ENCODE measurements at regions not wholly inside any gene's neighbourhood (a gene's known extent, or its start where the extent isn't known, plus 50 kb on each side); places are given as distances from the start of the nearest gene placed in this dataset.
A peak's percentile ranks its signal among the peaks of the same experiment; 100 is the strongest.

DNA sequence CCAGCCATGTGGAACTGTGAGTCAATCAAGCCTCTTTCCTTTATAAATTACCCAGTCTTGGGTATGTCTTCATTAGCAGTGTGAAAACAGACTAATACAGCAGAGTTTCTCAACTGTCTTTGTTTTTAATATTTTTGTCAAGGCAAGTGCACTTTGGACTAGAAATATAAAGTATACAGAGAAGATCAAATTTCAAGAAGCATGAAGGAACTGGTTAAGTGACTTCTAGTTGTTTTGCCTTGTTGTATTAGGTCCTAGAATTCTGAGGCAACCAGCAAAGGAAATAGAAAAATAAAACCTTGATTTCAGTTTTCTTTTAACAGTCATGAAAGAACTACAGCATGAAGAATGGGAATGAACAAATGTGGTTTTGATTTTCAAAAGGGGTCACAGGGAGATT, 131.1 kb upstream of the PTGFR start:
- no peak for DNase-seq (ENCODE audit: low spot score)

DNA sequence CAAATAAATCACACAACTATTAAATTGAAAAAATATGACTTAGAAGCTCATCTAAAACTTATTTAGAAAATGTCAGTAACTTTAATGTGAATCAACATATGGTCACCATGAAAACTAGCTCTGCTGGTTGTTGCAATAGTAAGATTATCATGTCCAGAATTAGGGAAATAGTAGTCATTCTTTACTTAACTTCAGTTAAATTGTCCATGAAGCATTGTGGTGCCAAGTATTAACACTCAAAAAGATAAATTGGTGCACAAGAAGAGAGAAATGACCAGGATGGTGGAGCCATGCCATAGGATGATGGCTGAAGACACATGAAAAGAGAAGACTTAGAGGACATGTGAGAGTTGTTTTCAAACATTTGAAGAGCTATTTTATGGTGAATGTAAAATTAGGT, 130.2 kb upstream of the PTGFR start:
- no peak for DNase-seq (ENCODE audit: low spot score)

GRCh38 chr1:78367700-78368099, 123.1 kb upstream of the PTGFR start:
- DNase-seq (ENCODE audit: low spot score): no peak

GRCh38 chr1:78369546-78369945, 121.2 kb upstream of the PTGFR start:
- no peak for DNase-seq (ENCODE audit: low spot score)

DNA sequence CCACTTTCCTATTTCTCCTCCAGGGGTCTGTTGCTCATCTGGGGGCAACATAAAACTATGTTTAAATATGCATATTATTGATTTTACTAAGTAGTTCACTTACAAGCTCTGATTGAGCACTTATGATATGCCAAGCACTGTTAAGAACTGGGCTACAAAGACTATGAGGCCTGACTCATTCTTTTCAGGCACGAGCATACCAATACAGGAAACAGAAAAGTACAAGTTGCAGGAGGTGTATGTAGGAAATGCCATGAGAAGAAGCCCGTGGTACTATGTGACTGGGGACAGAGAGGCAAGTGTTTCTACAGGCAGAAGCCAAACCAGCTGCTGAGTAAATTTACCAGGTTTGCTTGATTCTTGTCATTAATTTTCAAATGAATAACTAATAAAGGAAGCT, 120.4 kb upstream of the PTGFR start:
- peak; percentile 16 for DNase-seq (ENCODE audit: low spot score)

DNA sequence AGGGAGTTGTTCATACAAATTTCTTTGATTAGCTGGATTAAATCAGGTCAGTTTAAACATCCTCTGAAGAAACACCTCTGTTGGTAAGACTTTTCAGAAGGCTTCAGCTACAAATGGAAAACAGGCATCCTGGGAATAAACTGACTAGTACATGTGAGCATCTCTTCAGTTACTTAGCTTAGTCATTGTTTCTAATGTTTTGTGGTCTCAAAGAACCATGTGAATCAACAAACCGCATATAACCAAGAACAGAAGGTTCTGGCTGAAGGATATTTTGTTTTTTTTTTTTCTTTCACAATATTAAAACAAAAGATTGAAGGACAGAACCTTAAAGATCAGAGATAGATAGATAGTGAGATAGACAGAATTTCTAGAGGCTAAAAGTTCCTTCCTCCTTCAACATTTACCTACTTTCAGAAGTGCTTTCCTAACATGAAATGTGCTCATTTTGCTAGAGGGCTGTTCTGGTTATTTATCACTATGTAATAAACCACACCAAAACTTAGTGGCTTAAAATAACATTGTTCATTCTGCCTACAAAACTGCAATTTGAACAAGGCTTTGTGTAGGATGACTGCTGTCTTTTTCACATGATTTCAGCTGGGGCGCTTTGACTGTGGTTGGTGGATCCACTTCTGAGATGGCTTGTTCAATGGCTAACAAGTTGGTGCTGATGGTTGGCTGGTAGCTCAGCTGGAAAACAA, 119.8 kb upstream of the PTGFR start:
- DNase-seq (ENCODE audit: low spot score): peak; percentile 75

- DNase-seq (ENCODE audit: low spot score): no peak
Observed at GRCh38 chr1:78373676-78374075, 117.1 kb upstream of the PTGFR start.

DNA sequence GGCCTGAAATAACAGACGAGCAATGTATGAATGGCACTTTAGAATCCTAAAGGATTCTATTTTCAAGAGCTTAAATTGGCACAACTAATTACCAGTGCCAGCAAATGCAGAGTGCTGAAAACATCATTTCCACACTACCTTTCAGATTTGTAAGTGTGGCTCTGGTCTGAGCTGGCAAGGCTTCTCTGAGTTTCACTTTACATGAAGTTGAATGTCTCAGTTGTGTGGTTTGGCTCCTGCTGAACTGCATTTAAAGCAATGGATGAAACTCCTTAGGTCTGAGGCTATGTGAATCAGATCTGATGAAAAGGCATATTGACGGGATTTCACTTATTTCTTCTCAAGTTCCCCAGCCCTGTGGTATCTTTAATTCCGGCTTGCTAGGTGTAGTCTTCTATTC, 114.8 kb upstream of the PTGFR start:
- DNase-seq (ENCODE audit: low spot score): no peak

GRCh38 chr1:78377356-78377928, 113.3 kb upstream of the PTGFR start:
- DNase-seq (ENCODE audit: low spot score): no peak

DNA sequence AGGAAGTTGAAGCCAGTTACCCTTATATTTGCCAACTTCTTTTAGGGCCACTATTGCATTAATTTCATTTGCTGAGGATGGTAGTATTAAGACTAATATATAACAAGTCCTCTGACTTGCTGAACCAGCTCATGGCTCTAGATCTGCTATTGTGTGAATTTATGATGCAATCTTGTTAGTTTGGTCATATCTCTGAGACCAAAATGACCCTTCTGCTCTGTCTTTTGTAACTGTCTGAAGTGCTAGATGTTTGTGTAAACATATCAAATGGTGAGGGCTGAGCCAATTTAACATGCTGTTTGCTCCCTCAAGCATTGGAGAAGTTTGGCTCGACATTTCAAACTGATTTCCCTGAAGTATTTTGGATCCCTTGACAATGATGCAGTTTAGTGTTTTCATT, 106.9 kb upstream of the PTGFR start:
- no peak for DNase-seq (ENCODE audit: low spot score)

- DNase-seq (ENCODE audit: low spot score): no peak
Observed at GRCh38 chr1:78385744-78386462, 104.9 kb upstream of the PTGFR start.

GRCh38 chr1:78387201-78387600, 103.6 kb upstream of the PTGFR start:
- no peak for DNase-seq (ENCODE audit: low spot score)

- DNase-seq (ENCODE audit: low spot score): no peak
Observed at GRCh38 chr1:78387871-78388270, 102.9 kb upstream of the PTGFR start.

- no peak for DNase-seq (ENCODE audit: low spot score)
Observed at GRCh38 chr1:78388275-78388674, 102.5 kb upstream of the PTGFR start.

GRCh38 chr1:78401148-78401547, 89.6 kb upstream of the PTGFR start:
- no peak for DNase-seq (ENCODE audit: low spot score)

- no peak for DNase-seq (ENCODE audit: low spot score)
Observed at GRCh38 chr1:78408192-78408591, 82.6 kb upstream of the PTGFR start.

GRCh38 chr1:78408810-78409209, 82.0 kb upstream of the PTGFR start:
- no peak for DNase-seq (ENCODE audit: low spot score)

DNA sequence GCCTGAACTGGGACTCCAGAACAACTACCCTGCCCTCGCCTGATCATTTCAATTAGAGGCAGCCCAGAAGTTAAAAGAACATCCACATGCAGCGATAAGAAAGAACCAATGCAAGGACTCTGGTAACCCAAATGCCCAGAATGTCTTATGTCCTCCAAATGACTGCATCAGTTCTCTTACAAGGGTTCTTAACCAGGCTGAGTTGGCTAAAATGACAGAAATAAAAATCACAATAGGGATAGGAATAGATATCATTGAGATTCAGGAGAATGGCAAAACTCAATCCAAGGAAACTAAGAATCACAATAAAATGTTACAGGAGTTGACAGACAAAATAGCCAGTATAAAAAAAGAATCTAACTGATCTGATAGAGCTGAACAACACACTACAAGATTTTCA, 80.1 kb upstream of the PTGFR start:
- DNase-seq (ENCODE audit: low spot score): no peak

DNA sequence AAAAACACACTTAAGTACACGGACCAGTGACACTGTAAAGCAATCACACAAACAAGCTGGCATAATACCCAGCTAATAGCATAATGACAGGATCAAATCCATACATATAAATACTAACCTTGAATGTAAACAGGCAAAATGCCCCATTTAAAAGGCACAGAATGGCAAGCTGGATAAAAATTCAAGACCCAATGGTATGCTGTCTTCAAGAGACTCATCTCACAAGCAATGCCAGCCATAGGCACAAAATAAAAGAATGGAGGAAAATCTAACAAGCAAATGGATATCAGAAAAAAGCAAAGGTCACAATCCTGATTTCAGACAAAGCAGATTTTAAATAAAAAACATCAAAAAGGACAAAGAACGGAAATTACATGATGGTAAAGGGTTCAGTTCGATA, 79.1 kb upstream of the PTGFR start:
- no peak for DNase-seq (ENCODE audit: low spot score)

DNA sequence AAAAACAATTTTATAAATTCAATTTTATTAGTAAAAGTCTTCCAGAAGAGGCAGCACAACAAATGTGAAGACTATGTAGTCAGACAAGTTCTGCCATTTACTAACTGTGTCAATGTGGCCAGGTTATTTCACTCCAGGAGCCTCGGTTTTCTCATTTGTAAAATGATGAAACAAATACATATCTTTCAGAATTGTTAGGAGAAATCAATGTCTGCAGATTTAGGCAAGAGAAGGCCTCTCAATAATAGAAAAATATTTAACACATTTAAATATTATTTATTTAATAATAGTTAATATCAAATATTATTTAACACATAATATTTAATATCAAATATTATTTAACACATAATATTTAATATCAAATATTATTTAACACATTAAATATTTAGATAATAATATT, 75.6 kb upstream of the PTGFR start:
- DNase-seq (ENCODE audit: low spot score): no peak

- DNase-seq (ENCODE audit: low spot score): peak; percentile 68
Observed at GRCh38 chr1:78419309-78419708, 71.5 kb upstream of the PTGFR start.

DNA sequence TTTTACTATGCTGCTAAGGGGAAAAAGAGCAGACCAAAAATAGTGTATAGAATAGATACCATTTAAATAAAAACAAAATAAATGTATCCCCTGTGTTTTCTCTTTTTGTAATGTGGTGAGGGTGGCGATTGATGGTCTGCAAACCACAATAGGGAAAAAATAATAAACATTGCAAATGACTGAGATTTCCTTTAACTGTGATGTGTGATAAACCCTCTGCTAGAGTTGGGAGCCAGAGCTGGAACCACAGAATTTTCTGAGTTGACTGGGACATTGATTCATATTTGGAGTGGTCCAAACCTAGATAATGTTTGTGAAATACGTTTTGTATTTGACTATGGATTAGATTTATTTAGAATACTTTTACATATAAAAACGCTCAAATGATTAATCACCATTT, 70.6 kb upstream of the PTGFR start:
- DNase-seq (ENCODE audit: low spot score): no peak

DNA sequence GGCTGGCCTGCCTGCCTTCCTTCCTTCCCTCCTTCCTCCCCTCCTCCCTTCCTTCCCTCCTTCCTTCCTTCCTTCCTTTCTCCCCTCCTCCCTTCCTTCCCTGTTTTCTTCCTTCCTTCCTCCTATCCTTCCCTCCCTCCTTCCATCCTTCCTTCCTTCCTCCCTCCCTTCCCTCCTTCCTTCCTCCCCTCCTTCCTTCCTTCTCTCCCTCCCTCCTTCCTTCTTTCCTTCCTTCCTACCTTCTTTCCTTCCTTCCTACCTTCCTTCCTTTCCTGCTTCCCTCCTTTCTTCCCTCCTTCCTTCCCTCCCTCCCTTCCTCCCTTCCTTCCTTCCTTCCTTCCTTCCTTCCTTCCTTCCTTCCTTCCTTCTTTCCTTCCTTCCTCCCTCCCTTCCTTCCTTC, 70.1 kb upstream of the PTGFR start:
- no peak for DNase-seq (ENCODE audit: low spot score)
